Activated CD4-positive, alpha-beta T cell treated with anti-CD3 and anti-CD28 coated beads for 36 hours (primary cell): ENCODE measurements at regions not wholly inside any gene's neighbourhood (a gene's known extent, or its start where the extent isn't known, plus 50 kb on each side); places are given as distances from the start of the nearest gene placed in this dataset.
"Not testable (repeated sequence)": the region's sequence is repeated elsewhere in the genome, so short reads cannot be mapped to it uniquely, and the experiment has no call there.

Source experiments
- ATAC-seq: fragments of 200-7000 bp; cut with Tn5 transposase; one replicate; pipeline ENCODE4 v1.10.0; 2021; ENCODE audit warnings: mild to moderate bottlenecking, moderate library complexity
- CTCF ChIA-PET: fragments of 350-600 bp; sonication (Branson Sonifier 250); formaldehyde crosslinking; loops from one replicate; lab custom pipeline; 2021; ENCODE audit warnings: antibody characterized with exemption; lab: Charles Lee
- POLR2A ChIA-PET: fragments of 350-600 bp; sonication (Branson Sonifier 250); formaldehyde crosslinking; loops from one replicate; lab custom pipeline; 2021; ENCODE audit warnings: antibody characterized with exemption, inconsistent platforms; lab: Charles Lee
- DNase-seq: peaks from one replicate; pipeline ENCODE4 v3.0.0-alpha.2; 2020
- H3K27ac Mint-ChIP-seq: one replicate; pipeline ENCODE4 v1.8.0; 2021; ENCODE audit warnings: mixed read lengths
- H3K27me3 Mint-ChIP-seq: one replicate; pipeline ENCODE4 v1.8.0; 2021; ENCODE audit warnings: mixed read lengths
- H3K36me3 Mint-ChIP-seq: one replicate; pipeline ENCODE4 v1.8.0; 2021; ENCODE audit warnings: low read depth, mixed read lengths
- H3K4me1 Mint-ChIP-seq: one replicate; pipeline ENCODE4 v1.8.0; 2021; ENCODE audit warnings: mixed read lengths
- H3K4me3 Mint-ChIP-seq: one replicate; pipeline ENCODE4 v1.8.0; 2021; ENCODE audit warnings: mild to moderate bottlenecking, moderate library complexity, mixed read lengths
- H3K9me3 Mint-ChIP-seq: one replicate; pipeline ENCODE4 v1.8.0; 2021; ENCODE audit warnings: low read depth, mixed read lengths
- intact Hi-C, 2 experiments: fragments of 100-400 bp; cut with DNase I in 1 of 2; cut with micrococcal nuclease in 1 of 2; formaldehyde crosslinking; loops; one replicate each; pipeline versions ENCODE4 v1.14.2 to v1.15.1; 2022 to 2024; cut with DNase I, micrococcal nuclease

DNA sequence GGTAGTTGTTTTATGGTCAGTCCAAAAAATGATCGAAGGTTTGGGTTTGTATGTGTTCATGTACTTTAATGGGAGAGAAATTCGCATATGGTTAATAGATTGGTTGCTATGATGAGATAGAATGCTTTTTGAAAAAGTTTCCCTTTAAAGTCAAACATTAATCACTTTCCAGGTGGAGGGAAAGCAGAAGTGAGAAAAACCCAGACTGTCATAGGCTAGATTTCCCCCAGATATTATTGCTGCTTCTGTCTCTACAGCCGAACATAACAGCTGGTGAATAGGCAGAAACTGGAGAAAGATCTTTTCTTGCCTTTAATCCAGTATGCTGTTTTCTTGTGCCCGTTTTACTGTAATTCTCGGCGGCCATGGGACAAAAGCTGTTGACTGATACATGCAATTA lies 287.6 kb downstream of the SOX2 start:
- no peak for DNase-seq
- ChIA-PET CTCF (no interaction called here), POLR2A (no interaction called here)
- no peak overlapping the region for H3K4me3 Mint-ChIP-seq
- H3K27ac Mint-ChIP-seq = no peak overlapping the region
- intact Hi-C loops = no loop called here
- H3K27me3 Mint-ChIP-seq = no peaks in the 10 kb centered on the region
- ATAC-seq = no peak
- H3K4me1 Mint-ChIP-seq = no peaks in the 10 kb centered on the region
- no peaks in the 10 kb centered on the region for H3K9me3 Mint-ChIP-seq
- H3K36me3 Mint-ChIP-seq = no peaks in the 10 kb centered on the region

DNA sequence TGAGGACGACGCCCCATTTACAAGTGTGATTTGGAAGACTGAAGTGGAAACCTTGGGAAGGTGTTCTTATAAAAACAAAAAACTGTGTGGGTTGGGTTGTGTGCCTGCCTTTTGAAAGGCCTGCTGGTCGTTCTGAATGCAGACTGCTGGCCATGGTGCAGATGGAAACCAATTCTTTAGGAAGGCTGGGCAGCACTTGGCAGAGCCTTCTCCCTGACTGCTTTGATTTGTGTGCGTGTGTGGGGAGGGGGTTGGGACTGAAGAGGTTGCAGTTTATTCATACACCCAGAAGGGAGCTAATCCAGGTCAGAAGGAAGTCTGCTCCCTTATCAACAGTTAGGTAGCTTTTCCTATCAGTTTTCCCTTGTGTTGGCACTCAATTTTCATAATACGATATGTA lies 288.7 kb downstream of the SOX2 start:
- ChIA-PET POLR2A (no interaction called here), CTCF (no interaction called here)
- H3K36me3 Mint-ChIP-seq = no peaks in the 10 kb centered on the region
- DNase-seq (no peak), ATAC-seq (no peak)
- H3K4me1 Mint-ChIP-seq = no peaks in the 10 kb centered on the region
- H3K27me3 Mint-ChIP-seq = no peaks in the 10 kb centered on the region
- H3K4me3 Mint-ChIP-seq = no peak overlapping the region
- no peak overlapping the region for H3K27ac Mint-ChIP-seq
- no peaks in the 10 kb centered on the region for H3K9me3 Mint-ChIP-seq
- intact Hi-C loops = no loop called here

DNA sequence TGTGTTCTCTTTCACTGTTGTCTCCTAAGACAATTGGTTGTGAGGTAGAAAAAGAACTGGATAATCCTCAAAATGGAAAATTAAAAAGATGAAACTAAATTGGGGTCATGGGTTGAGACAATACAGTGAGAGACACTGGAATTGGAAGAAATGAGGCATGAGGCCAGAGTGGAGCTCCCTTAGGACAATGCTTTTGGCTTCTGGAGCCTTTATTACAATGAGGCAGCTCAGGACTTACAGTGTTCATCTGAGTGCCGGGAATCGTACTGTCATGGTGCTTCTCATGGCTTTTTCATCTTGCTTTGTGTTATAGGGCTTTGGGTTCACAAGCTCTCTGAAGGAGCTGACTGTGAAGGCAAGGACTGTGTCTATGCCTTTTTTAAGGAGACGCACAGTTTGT lies 293.5 kb downstream of the SOX2 start:
- H3K9me3 Mint-ChIP-seq = no peaks in the 10 kb centered on the region
- H3K27me3 Mint-ChIP-seq = peaks cover 2% of the 10 kb centered on the region
- H3K27ac Mint-ChIP-seq = no peak overlapping the region
- H3K4me3 Mint-ChIP-seq = no peak overlapping the region
- ChIA-PET POLR2A (no interaction called here), CTCF (no interaction called here)
- intact Hi-C loops = no loop called here
- ATAC-seq = no peak
- no peaks in the 10 kb centered on the region for H3K36me3 Mint-ChIP-seq
- H3K4me1 Mint-ChIP-seq = no peaks in the 10 kb centered on the region
- DNase-seq = no peak

DNA sequence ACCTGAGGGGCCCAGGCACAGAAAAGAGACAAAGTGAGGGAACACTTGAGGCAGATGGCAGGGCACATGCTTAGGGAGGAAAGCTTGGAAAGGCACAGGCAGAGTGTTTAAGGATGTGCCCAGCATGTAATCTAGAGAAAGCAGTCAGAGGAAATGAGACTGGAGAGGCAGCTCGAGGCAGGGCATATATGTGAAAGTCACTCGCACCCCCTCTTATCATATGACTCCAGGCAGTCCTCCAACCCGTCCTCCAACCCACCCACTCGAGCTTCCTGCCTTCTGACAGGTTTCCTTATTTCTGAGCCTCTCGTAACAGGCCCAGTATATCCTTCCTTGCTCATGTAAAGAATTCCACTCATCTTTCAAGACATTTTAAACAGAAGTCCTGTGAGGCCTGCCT lies 294.0 kb downstream of the SOX2 start:
- no peak for ATAC-seq
- ChIA-PET POLR2A (no interaction called here), CTCF (no interaction called here)
- intact Hi-C loops = no loop called here
- no peak overlapping the region for H3K4me3 Mint-ChIP-seq
- peaks cover 2% of the 10 kb centered on the region for H3K27me3 Mint-ChIP-seq
- H3K36me3 Mint-ChIP-seq = no peaks in the 10 kb centered on the region
- no peaks in the 10 kb centered on the region for H3K9me3 Mint-ChIP-seq
- no peak overlapping the region for H3K27ac Mint-ChIP-seq
- no peaks in the 10 kb centered on the region for H3K4me1 Mint-ChIP-seq
- no peak for DNase-seq

DNA sequence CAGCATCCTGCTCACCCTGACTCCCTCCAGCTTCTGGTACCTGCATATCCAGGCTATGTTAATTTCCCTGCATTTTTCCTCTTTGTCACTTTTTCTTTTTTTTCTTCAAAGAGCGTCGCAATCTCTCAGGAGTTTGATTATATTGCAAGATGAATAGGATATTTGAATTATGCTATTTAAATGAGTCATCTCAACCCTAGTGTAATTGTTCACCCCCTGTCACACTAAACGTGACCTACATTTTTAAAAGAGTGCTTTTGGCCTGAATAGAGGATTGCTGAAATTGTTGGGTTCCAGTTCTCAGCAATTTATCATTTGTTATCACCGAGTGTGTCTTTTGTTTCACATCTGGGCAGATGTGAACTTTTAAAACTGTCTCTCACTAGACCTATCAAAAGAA lies 294.7 kb downstream of the SOX2 start:
- no peaks in the 10 kb centered on the region for H3K4me1 Mint-ChIP-seq
- H3K27ac Mint-ChIP-seq = no peak overlapping the region
- no peaks in the 10 kb centered on the region for H3K36me3 Mint-ChIP-seq
- no peaks in the 10 kb centered on the region for H3K9me3 Mint-ChIP-seq
- ChIA-PET POLR2A (no interaction called here), CTCF (no interaction called here)
- H3K4me3 Mint-ChIP-seq = no peak overlapping the region
- no peak for DNase-seq
- intact Hi-C loops = no loop called here
- ATAC-seq = no peak
- H3K27me3 Mint-ChIP-seq = peaks cover 2% of the 10 kb centered on the region

DNA sequence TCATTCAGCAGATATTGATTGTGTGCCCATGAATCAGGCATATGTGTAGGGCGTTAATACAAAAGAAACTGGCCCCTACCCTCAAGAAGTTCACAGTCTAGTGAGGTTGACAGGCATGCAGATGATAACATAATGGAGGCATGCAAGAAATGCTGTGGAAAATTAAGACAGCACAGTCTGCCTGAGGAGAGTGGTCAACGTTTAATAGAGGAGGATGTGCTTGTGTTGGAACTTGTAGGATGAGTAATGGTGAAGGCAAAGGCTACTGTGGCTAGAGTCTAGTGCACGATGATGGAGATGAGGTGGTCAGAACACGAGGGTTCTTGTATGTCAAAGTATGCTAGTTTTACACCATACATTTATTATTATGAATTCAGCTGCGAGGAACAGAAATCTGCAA lies 295.7 kb downstream of the SOX2 start:
- intact Hi-C loops = no loop called here
- CTCF ChIA-PET = no interaction called here
- H3K4me1 Mint-ChIP-seq = no peaks in the 10 kb centered on the region
- ATAC-seq (no peak), DNase-seq (no peak)
- no peak overlapping the region for H3K27ac Mint-ChIP-seq
- H3K4me3 Mint-ChIP-seq = no peak overlapping the region
- H3K9me3 Mint-ChIP-seq = no peaks in the 10 kb centered on the region
- POLR2A ChIA-PET = no interaction called here
- H3K27me3 Mint-ChIP-seq = peaks cover 2% of the 10 kb centered on the region
- no peaks in the 10 kb centered on the region for H3K36me3 Mint-ChIP-seq

DNA sequence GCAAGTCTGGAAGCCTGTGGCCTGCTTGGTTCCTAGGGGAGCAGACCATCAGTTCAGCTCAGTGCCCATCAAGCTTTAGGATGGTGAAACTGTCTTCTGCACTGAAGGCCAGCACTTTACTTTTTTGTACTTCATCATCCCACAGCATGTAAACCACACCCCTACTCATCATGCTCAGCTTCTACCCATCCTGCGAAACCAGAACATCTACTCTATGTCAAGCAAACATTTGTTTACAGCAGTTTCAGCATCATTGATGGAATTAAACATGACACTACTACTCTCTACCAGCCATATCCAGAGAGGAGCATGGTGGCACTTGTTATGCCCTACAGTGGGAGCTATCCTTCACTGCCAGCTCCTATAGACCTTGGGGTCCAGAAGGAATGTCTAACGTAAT lies 306.6 kb downstream of the SOX2 start:
- ATAC-seq (no peak), DNase-seq (no peak)
- no peaks in the 10 kb centered on the region for H3K36me3 Mint-ChIP-seq
- no peak overlapping the region for H3K4me3 Mint-ChIP-seq
- intact Hi-C loops = no loop called here
- H3K4me1 Mint-ChIP-seq = no peaks in the 10 kb centered on the region
- no peaks in the 10 kb centered on the region for H3K9me3 Mint-ChIP-seq
- no peak overlapping the region for H3K27ac Mint-ChIP-seq
- ChIA-PET POLR2A (no interaction called here), CTCF (interaction anchor here (0.6 kb wide), 1 partner anchor 141 kb away, joined by 3 read pairs; no protein-coding TSS in a partner anchor)
- H3K27me3 Mint-ChIP-seq = no peaks in the 10 kb centered on the region

DNA sequence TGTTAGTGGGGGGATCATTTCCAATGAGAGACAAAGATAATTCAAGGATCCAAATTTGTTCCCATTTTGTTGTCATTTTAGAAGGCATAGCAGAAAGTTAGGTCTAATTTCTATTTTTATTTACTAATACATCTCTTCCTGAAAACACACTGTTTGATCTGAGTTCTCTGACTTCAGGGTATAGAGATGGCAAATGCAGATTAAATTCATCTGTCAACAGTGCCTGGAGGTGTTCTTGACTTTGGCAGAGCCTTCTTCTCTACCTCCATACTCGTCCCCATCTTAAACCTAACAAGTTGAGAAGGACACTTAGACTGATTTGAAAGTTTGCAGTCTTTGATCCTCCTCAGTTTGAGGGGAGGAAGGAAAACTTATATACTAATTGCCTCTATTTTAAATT lies 308.2 kb downstream of the SOX2 start:
- Mint-ChIP-seq H3K27me3 (no peaks in the 10 kb centered on the region), H3K9me3 (no peaks in the 10 kb centered on the region), H3K4me1 (no peaks in the 10 kb centered on the region), H3K27ac (no peak overlapping the region), H3K36me3 (no peaks in the 10 kb centered on the region), H3K4me3 (no peak overlapping the region)
- ChIA-PET CTCF (no interaction called here), POLR2A (no interaction called here)
- intact Hi-C loops = no loop called here
- DNase-seq = no peak
- ATAC-seq = no peak

DNA sequence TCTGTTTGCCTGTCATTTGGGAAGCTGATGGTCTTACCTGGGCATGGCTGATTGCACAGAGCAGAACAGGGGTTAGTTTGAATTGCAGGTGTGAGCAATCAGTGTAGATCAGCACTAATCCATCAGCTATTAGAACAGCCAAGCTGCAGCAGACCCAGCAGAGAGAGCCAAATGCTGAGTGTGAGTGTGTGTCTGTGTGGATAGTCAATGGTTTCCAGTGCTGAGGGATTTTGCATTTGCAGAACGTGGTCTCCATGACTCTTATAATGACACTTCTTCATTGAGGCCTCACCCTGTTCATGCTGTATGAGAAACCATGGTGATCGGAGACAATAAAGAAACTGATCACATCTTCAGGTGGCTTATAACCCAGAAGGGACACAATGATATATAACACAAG lies 312.1 kb downstream of the SOX2 start:
- H3K27me3 Mint-ChIP-seq = no peaks in the 10 kb centered on the region
- H3K27ac Mint-ChIP-seq = no peak overlapping the region
- intact Hi-C loops = no loop called here
- H3K36me3 Mint-ChIP-seq = no peaks in the 10 kb centered on the region
- DNase-seq (no peak), ATAC-seq (no peak)
- no peaks in the 10 kb centered on the region for H3K4me1 Mint-ChIP-seq
- ChIA-PET CTCF (no interaction called here), POLR2A (no interaction called here)
- H3K4me3 Mint-ChIP-seq = no peak overlapping the region
- H3K9me3 Mint-ChIP-seq = no peaks in the 10 kb centered on the region

DNA sequence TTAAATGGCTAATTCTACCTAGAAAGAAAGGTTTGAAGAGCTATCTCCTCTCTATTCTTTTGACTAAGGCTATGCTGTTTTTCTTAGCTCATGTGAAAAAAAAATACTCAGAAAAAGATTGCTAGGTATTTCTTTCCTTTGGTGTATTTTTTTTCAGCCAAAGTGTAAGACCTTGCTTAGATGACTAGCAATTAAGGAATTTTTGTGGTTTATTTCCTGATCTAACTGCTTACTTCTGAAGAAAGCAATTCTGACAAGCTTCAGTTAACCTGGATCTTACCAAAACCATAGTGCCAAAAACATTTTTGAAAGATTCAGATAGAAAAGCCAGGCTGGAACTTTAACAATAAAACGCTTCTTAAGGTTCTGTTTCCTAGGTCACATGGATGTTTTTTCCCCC lies 315.6 kb downstream of the SOX2 start:
- ChIA-PET CTCF (no interaction called here), POLR2A (no interaction called here)
- no peaks in the 10 kb centered on the region for H3K27me3 Mint-ChIP-seq
- intact Hi-C loops = no loop called here
- no peak for ATAC-seq
- no peaks in the 10 kb centered on the region for H3K4me1 Mint-ChIP-seq
- H3K36me3 Mint-ChIP-seq = no peaks in the 10 kb centered on the region
- H3K27ac Mint-ChIP-seq = no peak overlapping the region
- no peaks in the 10 kb centered on the region for H3K9me3 Mint-ChIP-seq
- no peak for DNase-seq
- no peak overlapping the region for H3K4me3 Mint-ChIP-seq

DNA sequence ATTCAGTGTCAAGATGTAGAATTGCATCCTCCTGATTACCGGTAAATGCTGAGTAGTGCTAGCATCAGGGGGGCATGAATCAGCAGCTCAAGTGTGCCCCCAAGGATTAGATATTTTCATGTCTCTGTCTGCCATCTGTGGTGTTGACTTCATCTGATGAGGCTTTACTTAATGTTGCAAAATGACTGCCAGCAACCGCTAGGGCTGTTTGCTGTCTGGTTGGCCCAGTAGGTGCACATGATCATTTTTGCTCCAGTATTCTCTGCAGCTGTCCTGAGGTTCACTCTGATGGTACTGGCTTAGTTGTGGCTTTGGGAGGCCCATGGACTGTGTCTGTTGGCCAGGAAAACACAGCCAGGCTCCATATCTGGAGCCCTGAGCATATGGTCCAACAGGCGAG lies 316.4 kb downstream of the SOX2 start:
- no peak for DNase-seq
- Mint-ChIP-seq H3K4me1 (no peaks in the 10 kb centered on the region), H3K27me3 (no peaks in the 10 kb centered on the region), H3K9me3 (no peaks in the 10 kb centered on the region), H3K4me3 (no peak overlapping the region), H3K27ac (no peak overlapping the region), H3K36me3 (no peaks in the 10 kb centered on the region)
- CTCF ChIA-PET = no interaction called here
- no peak for ATAC-seq
- POLR2A ChIA-PET = no interaction called here
- intact Hi-C loops = no loop called here

DNA sequence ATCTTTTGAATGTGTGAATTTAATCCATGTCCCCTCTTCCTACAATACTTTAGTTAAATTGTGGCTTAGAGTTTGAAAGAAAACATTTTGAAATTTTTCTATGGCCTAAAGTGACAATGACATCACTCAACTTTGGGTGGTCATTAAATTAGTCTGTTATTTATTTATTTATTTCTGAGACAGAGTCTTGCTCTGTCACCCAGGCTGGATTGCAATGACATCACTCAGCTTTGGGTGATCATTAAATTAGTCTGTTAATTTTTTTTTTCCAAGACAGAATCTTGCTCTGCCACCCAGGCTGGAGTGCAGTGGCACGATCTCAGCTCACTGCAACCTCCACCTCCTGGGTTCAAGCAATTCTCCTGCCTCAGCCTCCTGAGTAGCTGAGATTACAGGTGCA lies 322.5 kb downstream of the SOX2 start:
- intact Hi-C loops, CTCF ChIA-PET, H3K27ac Mint-ChIP-seq, H3K4me1 Mint-ChIP-seq, H3K9me3 Mint-ChIP-seq, H3K36me3 Mint-ChIP-seq, POLR2A ChIA-PET, ATAC-seq, H3K27me3 Mint-ChIP-seq, H3K4me3 Mint-ChIP-seq, DNase-seq: not testable (repeated sequence)

DNA sequence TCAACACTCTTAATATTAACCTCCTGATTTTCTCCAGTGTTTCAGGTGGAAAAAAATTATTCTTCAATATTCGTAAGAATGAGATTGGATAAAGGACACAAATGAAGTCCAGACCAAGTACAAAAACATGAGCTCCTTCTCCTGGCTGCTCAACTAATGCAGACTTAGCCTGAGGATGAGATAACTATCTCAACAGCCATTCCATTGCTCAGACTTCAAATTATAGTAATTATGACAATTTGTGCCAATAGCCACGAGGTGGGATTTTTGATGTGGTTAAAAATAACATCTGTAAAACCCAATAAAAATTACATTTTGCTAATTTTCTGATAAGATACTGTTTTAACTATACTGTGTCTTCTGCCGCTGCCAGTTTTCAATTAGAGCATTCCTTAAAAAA lies 323.6 kb downstream of the SOX2 start:
- Mint-ChIP-seq H3K4me3 (no peak overlapping the region), H3K27me3 (no peaks in the 10 kb centered on the region), H3K27ac (no peak overlapping the region), H3K36me3 (no peaks in the 10 kb centered on the region), H3K9me3 (peaks cover 4% of the 10 kb centered on the region), H3K4me1 (no peaks in the 10 kb centered on the region)
- DNase-seq (no peak), ATAC-seq (no peak)
- CTCF ChIA-PET = no interaction called here
- intact Hi-C loops = no loop called here
- POLR2A ChIA-PET = no interaction called here
